MM.1S (cell line): ENCODE measurements at regions not wholly inside any gene's neighbourhood (a gene's known extent, or its start where the extent isn't known, plus 50 kb on each side); places are given as distances from the start of the nearest gene placed in this dataset.
"Not testable (repeated sequence)": the region's sequence is repeated elsewhere in the genome, so short reads cannot be mapped to it uniquely, and the experiment has no call there.

Experiments used
- EZH2 ChIP-seq: fragments of 300-600 bp; sonication (generic); optimal IDR thresholded peaks from 2 replicates; pipeline ENCODE3; 2017; ENCODE audit warnings: low read depth, mild to moderate bottlenecking, antibody characterized with exemption, low read length, mixed read lengths
- EZH2phosphoT487 ChIP-seq: fragments of 300-600 bp; sonication (generic); IDR thresholded peaks from 2 replicates; pipeline ENCODE4 v1.6.1; 2018; ENCODE audit warnings: antibody characterized with exemption, low read length
- TF ChIP-seq, protein P1 (sequence below): fragments of 300-600 bp; sonication (generic); IDR thresholded peaks from 2 replicates; pipeline ENCODE4 v1.5.1; 2016; ENCODE audit warnings: antibody characterized with exemption, low read length, mixed read lengths

DNA sequence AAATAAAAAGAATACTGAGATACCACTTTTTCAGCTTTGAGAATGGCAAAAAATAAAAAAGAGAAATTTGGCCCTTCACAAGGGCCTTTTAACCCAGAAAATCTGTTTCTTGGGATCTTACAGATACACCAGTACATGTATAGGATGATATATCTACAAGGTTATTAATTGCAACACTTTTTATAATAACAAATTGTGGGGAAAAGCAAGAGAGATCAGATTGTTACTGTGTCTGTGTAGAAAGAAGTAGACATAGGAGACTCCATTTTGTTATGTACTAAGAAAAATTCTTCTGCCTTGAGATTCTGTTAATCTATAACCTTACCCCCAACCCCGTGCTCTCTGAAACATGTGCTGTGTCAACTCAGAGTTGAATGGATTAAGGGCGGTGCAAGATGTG, 378.7 kb downstream of the KIF2B start:
- TF ChIP-seq, protein P1, sequence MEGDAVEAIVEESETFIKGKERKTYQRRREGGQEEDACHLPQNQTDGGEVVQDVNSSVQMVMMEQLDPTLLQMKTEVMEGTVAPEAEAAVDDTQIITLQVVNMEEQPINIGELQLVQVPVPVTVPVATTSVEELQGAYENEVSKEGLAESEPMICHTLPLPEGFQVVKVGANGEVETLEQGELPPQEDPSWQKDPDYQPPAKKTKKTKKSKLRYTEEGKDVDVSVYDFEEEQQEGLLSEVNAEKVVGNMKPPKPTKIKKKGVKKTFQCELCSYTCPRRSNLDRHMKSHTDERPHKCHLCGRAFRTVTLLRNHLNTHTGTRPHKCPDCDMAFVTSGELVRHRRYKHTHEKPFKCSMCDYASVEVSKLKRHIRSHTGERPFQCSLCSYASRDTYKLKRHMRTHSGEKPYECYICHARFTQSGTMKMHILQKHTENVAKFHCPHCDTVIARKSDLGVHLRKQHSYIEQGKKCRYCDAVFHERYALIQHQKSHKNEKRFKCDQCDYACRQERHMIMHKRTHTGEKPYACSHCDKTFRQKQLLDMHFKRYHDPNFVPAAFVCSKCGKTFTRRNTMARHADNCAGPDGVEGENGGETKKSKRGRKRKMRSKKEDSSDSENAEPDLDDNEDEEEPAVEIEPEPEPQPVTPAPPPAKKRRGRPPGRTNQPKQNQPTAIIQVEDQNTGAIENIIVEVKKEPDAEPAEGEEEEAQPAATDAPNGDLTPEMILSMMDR: not testable (repeated sequence)
- TF ChIP-seq EZH2, EZH2phosphoT487: not testable (repeated sequence)
